ENCODE measurements at regions not wholly inside any gene's neighbourhood (a gene's known extent, or its start where the extent isn't known, plus 50 kb on each side); places are given as distances from the start of the nearest gene placed in this dataset.

- no peak for TF ChIP-seq CTCF (IDR thresholded peaks at IDR 0.05)
- TF ChIP-seq POLR2A (IDR thresholded peaks at IDR 0.05) = no peak
- TF ChIP-seq EP300 (IDR thresholded peaks at IDR 0.05) = no peak
Measured at GRCh38 chr7:73966941-73967831, 60.8 kb upstream of the ELN start.
